ENCODE measurements at regions not wholly inside any gene's neighbourhood (a gene's known extent, or its start where the extent isn't known, plus 50 kb on each side); places are given as distances from the start of the nearest gene placed in this dataset.

DNA sequence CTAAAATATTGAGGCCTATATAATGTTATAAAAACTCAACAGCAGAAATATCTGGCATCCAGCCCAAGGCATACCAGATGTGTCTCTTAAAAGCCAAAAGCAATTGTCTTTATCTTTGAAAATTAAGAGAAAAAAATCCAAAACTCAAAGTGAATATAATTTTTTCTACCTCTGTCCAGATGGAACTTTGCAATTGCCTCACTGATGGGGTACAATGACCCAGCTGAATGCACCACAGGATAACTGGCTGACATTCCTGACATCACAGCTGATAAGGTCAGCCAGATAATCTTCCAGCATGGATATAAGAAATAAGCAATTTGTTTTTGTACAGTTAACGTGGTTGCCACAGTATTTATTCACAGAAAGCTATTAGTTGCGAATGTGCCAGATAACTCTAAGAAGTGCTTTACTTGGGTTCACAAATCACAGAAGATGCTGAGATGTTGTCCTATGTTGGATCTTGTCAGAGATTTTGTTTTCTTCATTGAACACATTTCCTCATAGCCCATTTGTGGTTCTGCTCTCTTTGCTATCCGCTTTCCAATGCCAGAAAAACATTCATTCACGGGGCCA lies 566.9 kb upstream of the CCDC54 start:
- Mint-ChIP-seq H3K4me1 (no peaks in the 10 kb centered on the region), H3K4me3 (no peak overlapping the region), H3K27me3 (peaks cover 17% of the 10 kb centered on the region), H3K27ac (no peak overlapping the region), H3K36me3 (ENCODE audit: low read depth) (no peaks in the 10 kb centered on the region)
- no peak for DNase-seq
- no peak for ATAC-seq
- H3K9me3 ChIP-seq (ENCODE audit: control insufficient read depth, low read length, poor library complexity, severe bottlenecking), result no peaks in the 10 kb centered on the region

DNA sequence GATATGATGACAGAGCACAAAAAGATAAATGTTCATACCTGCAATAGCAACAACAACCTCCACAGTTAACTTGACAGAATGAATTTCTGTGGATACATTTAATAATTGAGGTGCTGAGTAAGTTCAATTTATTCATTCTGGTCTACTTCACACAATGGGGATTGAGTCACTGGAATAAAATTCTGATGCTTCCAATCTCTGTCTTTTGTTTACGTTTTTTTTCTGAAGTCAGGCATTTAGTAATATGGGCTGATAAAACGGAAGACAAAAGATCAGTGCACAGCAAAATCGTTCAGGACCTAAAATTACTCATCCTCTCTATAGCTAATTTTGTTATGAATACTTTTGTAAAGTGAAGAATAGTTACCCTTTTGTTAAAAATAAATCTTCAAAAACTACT lies 565.9 kb upstream of the CCDC54 start:
- peaks cover 17% of the 10 kb centered on the region for H3K27me3 Mint-ChIP-seq
- DNase-seq (no peak), ATAC-seq (no peak)
- H3K4me3 Mint-ChIP-seq, result no peak overlapping the region
- no peak overlapping the region for H3K27ac Mint-ChIP-seq
- no peaks in the 10 kb centered on the region for H3K4me1 Mint-ChIP-seq
- H3K9me3 ChIP-seq (ENCODE audit: control insufficient read depth, low read length, poor library complexity, severe bottlenecking), result no peaks in the 10 kb centered on the region
- H3K36me3 Mint-ChIP-seq (ENCODE audit: low read depth), result no peaks in the 10 kb centered on the region

GRCh38 chr3:106813742-106814141 lies 563.5 kb upstream of the CCDC54 start:
- H3K27me3 Mint-ChIP-seq, result peaks cover 12% of the 10 kb centered on the region
- H3K36me3 Mint-ChIP-seq (ENCODE audit: low read depth), result no peaks in the 10 kb centered on the region
- ATAC-seq (no peak), DNase-seq (no peak)
- no peak overlapping the region for H3K27ac Mint-ChIP-seq
- H3K4me3 Mint-ChIP-seq, result no peak overlapping the region
- no peaks in the 10 kb centered on the region for H3K4me1 Mint-ChIP-seq
- no peaks in the 10 kb centered on the region for H3K9me3 ChIP-seq (ENCODE audit: control insufficient read depth, low read length, poor library complexity, severe bottlenecking)

DNA sequence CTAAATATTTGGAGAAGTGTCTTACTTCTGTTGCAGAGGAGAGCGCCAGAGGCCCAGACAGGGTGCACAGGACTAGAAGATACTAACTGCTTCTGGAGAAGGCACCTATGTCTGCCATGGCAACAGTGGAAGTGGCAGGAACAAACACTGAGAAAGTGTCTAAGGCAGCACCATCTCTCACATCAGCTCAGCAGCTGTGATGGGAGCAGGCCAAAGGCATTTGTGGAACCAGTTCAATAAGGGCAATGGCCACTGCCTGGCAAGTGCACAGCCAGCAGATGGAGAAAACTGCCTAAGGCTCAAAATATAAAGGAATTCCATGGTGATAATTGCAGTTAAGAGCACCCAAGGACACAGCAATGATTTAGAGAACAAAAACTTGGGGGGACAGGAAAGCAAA lies 563.0 kb upstream of the CCDC54 start:
- ATAC-seq (no peak), DNase-seq (no peak)
- Mint-ChIP-seq H3K27ac (no peak overlapping the region), H3K27me3 (peaks cover 9% of the 10 kb centered on the region), H3K4me3 (no peak overlapping the region), H3K4me1 (no peaks in the 10 kb centered on the region), H3K36me3 (ENCODE audit: low read depth) (no peaks in the 10 kb centered on the region)
- no peaks in the 10 kb centered on the region for H3K9me3 ChIP-seq (ENCODE audit: control insufficient read depth, low read length, poor library complexity, severe bottlenecking)

- DNase-seq (no peak), ATAC-seq (no peak)
- H3K27me3 Mint-ChIP-seq, result peaks cover 9% of the 10 kb centered on the region
- no peaks in the 10 kb centered on the region for H3K9me3 ChIP-seq (ENCODE audit: control insufficient read depth, low read length, poor library complexity, severe bottlenecking)
- no peak overlapping the region for H3K4me3 Mint-ChIP-seq
- no peaks in the 10 kb centered on the region for H3K4me1 Mint-ChIP-seq
- H3K36me3 Mint-ChIP-seq (ENCODE audit: low read depth), result no peaks in the 10 kb centered on the region
- no peak overlapping the region for H3K27ac Mint-ChIP-seq
These were observed 560.4 kb upstream of the CCDC54 start for GRCh38 chr3:106816838-106817237.

- no peak overlapping the region for H3K27ac Mint-ChIP-seq
These were observed 559.5 kb upstream of the CCDC54 start for GRCh38 chr3:106817706-106818105.

DNA sequence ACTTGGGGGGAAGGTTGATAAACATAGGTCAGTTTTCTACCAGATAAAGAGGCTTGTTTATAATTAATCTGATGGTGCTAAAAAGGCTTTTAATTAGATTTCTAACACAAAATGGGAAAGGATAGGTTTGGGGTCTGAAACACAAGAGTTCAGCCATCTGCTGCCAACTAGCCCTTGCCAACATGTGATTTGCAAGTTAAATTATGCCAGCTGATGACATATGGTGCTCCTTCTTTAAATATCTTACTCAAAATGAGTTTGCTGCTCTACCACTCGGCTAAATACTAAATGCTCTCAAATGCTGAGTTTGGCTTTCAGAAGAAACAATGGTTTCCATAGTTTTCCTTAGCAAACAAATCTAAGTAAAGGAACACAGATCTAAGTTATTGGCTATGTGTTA lies 557.8 kb upstream of the CCDC54 start:
- no peak for DNase-seq
- H3K27me3 Mint-ChIP-seq, result peaks cover under 1% of the 10 kb centered on the region
- no peaks in the 10 kb centered on the region for H3K4me1 Mint-ChIP-seq
- H3K9me3 ChIP-seq (ENCODE audit: control insufficient read depth, low read length, poor library complexity, severe bottlenecking), result no peaks in the 10 kb centered on the region
- no peak for ATAC-seq
- no peaks in the 10 kb centered on the region for H3K36me3 Mint-ChIP-seq (ENCODE audit: low read depth)
- H3K4me3 Mint-ChIP-seq, result no peak overlapping the region
- H3K27ac Mint-ChIP-seq, result no peak overlapping the region

More at GRCh38 chr3:106817706-106818105, 559.5 kb upstream of the CCDC54 start:
- DNase-seq (no peak), ATAC-seq (no peak)
- no peak overlapping the region for H3K4me3 Mint-ChIP-seq
- H3K9me3 ChIP-seq (ENCODE audit: control insufficient read depth, low read length, poor library complexity, severe bottlenecking), result no peaks in the 10 kb centered on the region
- peaks cover 9% of the 10 kb centered on the region for H3K27me3 Mint-ChIP-seq
- H3K4me1 Mint-ChIP-seq, result no peaks in the 10 kb centered on the region
- H3K36me3 Mint-ChIP-seq (ENCODE audit: low read depth), result no peaks in the 10 kb centered on the region

DNA sequence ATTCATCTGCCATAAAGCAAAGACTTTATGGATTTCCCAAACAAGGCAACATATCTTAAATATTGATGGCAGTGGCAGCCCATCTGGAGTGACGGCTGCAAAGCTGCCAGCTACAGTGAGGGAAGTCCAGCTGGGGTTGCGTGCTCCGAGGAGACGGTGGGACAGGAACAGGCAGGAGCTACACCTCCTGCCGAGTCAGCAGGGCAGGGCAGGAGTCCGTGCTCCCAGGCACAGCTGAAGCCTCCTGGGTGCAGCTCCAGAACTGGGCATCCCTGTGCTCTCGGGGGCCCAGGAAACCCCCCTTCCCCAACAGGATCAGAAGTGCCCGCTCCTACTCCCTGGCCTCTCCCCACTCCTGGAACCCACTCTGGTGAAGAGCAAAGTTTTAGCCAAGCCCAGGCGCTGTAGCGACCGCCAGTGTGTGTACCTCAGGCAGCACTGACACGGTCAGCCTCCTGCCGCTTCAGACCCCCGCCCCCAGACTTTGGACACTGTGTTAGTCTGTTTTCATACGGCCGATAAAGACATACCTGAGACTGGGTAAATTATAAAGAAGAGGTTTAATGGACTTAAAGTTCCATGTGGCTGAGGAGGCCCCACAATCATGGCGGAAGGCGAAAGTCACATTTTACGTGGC lies 556.4 kb upstream of the CCDC54 start:
- no peaks in the 10 kb centered on the region for H3K9me3 ChIP-seq (ENCODE audit: control insufficient read depth, low read length, poor library complexity, severe bottlenecking)
- Mint-ChIP-seq H3K27ac (no peak overlapping the region), H3K4me3 (no peak overlapping the region), H3K4me1 (no peaks in the 10 kb centered on the region), H3K36me3 (ENCODE audit: low read depth) (no peaks in the 10 kb centered on the region), H3K27me3 (peaks cover 4% of the 10 kb centered on the region)
- DNase-seq (no peak), ATAC-seq (no peak)

GRCh38 chr3:106821801-106822200 lies 555.4 kb upstream of the CCDC54 start:
- H3K27me3 Mint-ChIP-seq, result peaks cover 5% of the 10 kb centered on the region
- H3K9me3 ChIP-seq (ENCODE audit: control insufficient read depth, low read length, poor library complexity, severe bottlenecking), result no peaks in the 10 kb centered on the region
- no peak overlapping the region for H3K27ac Mint-ChIP-seq
- no peaks in the 10 kb centered on the region for H3K4me1 Mint-ChIP-seq
- no peak overlapping the region for H3K4me3 Mint-ChIP-seq
- no peaks in the 10 kb centered on the region for H3K36me3 Mint-ChIP-seq (ENCODE audit: low read depth)
- ATAC-seq, result no peak
- DNase-seq, result no peak

GRCh38 chr3:106822204-106822603 lies 555.0 kb upstream of the CCDC54 start:
- peaks cover 5% of the 10 kb centered on the region for H3K27me3 Mint-ChIP-seq
- H3K4me3 Mint-ChIP-seq, result no peak overlapping the region
- ATAC-seq, result no peak
- H3K4me1 Mint-ChIP-seq, result peaks cover under 1% of the 10 kb centered on the region
- no peaks in the 10 kb centered on the region for H3K9me3 ChIP-seq (ENCODE audit: control insufficient read depth, low read length, poor library complexity, severe bottlenecking)
- DNase-seq, result no peak
- no peaks in the 10 kb centered on the region for H3K36me3 Mint-ChIP-seq (ENCODE audit: low read depth)
- H3K27ac Mint-ChIP-seq, result no peak overlapping the region

DNA sequence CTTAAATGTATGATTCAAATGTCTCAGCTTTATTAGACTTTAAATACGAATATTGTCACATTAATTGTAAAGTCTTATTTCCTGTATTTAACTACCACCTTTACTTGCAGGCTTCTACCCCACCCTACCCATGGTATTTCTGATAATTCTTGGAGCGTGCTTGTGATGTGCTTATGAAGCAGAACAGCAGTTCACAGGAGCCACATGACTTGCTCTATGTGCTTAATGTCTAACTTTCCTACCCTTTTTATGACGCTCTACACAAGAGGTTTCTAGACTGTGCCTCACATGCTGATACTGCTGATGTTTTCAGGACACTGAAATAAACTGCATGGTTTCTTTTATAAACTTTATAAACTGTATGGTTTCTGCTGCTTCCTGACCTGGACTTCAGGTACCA lies 553.5 kb upstream of the CCDC54 start:
- Mint-ChIP-seq H3K27me3 (peaks cover 5% of the 10 kb centered on the region), H3K27ac (no peak overlapping the region), H3K4me1 (peaks cover 2% of the 10 kb centered on the region), H3K4me3 (no peak overlapping the region), H3K36me3 (ENCODE audit: low read depth) (no peaks in the 10 kb centered on the region)
- DNase-seq (no peak), ATAC-seq (no peak)
- H3K9me3 ChIP-seq (ENCODE audit: control insufficient read depth, low read length, poor library complexity, severe bottlenecking), result no peaks in the 10 kb centered on the region

- Mint-ChIP-seq H3K4me3 (no peak overlapping the region), H3K27me3 (peaks cover 5% of the 10 kb centered on the region), H3K36me3 (ENCODE audit: low read depth) (no peaks in the 10 kb centered on the region), H3K27ac (no peak overlapping the region), H3K4me1 (peaks cover 2% of the 10 kb centered on the region)
- ATAC-seq (no peak), DNase-seq (no peak)
- H3K9me3 ChIP-seq (ENCODE audit: control insufficient read depth, low read length, poor library complexity, severe bottlenecking), result no peaks in the 10 kb centered on the region
These were observed 552.4 kb upstream of the CCDC54 start for GRCh38 chr3:106824856-106825255.

DNA sequence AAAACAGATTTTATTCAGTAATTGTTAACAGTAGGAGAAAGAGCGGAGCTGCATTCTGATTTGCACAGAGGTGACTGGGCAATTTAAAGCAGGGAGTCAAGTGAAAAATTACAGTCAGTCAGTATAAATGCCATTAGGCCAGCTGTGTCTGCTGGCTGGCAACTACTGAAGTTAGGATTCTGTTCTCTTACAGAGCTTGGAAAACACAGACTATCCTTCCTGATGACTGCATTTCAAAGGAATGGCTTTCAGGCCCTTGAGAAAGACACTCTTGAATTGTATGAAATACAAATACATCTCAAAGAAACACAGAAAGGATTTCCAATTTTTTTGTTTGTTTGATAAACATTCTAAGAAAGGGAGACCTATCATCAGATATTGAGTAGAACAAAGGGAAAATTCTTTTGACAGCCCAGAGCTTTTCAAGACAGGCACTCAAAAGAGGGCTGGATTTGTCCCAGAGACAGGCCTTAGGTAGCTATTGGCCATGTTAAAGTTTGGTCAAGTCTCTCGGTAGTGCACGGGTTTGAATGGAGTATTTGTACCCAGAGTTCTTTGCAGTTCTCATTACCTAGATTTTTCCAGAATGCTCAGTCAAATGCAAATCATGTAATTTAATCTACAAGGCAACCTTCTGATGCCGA lies 551.2 kb upstream of the CCDC54 start:
- Mint-ChIP-seq H3K4me1 (peaks cover 2% of the 10 kb centered on the region), H3K4me3 (no peak overlapping the region), H3K36me3 (ENCODE audit: low read depth) (no peaks in the 10 kb centered on the region), H3K27me3 (peaks cover 5% of the 10 kb centered on the region), H3K27ac (no peak overlapping the region)
- DNase-seq (no peak), ATAC-seq (no peak)
- H3K9me3 ChIP-seq (ENCODE audit: control insufficient read depth, low read length, poor library complexity, severe bottlenecking), result no peaks in the 10 kb centered on the region

GRCh38 chr3:106826791-106827311 lies 550.4 kb upstream of the CCDC54 start:
- no peaks in the 10 kb centered on the region for H3K9me3 ChIP-seq (ENCODE audit: control insufficient read depth, low read length, poor library complexity, severe bottlenecking)
- no peak overlapping the region for H3K4me3 Mint-ChIP-seq
- no peak overlapping the region for H3K27ac Mint-ChIP-seq
- peaks cover 5% of the 10 kb centered on the region for H3K27me3 Mint-ChIP-seq
- H3K36me3 Mint-ChIP-seq (ENCODE audit: low read depth), result no peaks in the 10 kb centered on the region
- ATAC-seq (no peak), DNase-seq (no peak)
- H3K4me1 Mint-ChIP-seq, result peaks cover 2% of the 10 kb centered on the region
